HL-60 (cell line): ENCODE measurements at regions not wholly inside any gene's neighbourhood (a gene's known extent, or its start where the extent isn't known, plus 50 kb on each side); places are given as distances from the start of the nearest gene placed in this dataset.

Experiments
- DNase-seq, 2 experiments: peaks; one replicate each; pipeline ENCODE4 v3.0.0-alpha.2; 2010 to 2020; ENCODE audit warnings: low read depth in 1 of 2, low spot score in 1 of 2
- H3K27ac ChIP-seq: fragments of 250-450 bp; sonication (Bioruptor Pico); replicated peaks from 2 replicates; pipeline ENCODE4 v1.5.1; 2020; ENCODE audit warnings: mild to moderate bottlenecking, moderate library complexity
- H3K27me3 ChIP-seq: fragments of 250-450 bp; sonication (Bioruptor Pico); 2 replicates; pipeline ENCODE4 v1.5.1; 2021; ENCODE audit warnings: mild to moderate bottlenecking, moderate library complexity; ENCODE audit not compliant: insufficient read depth, poor library complexity, severe bottlenecking
- H3K4me3 ChIP-seq: replicated peaks from 2 replicates; pipeline ENCODE4 v1.5.1; 2011; ENCODE audit warnings: mild to moderate bottlenecking, control low read depth, low read length; ENCODE audit not compliant: insufficient read depth
- GABPA ChIP-seq: IDR thresholded peaks from 2 replicates; pipeline ENCODE4 v1.6.1; 2012; ENCODE audit warnings: low read depth
- POLR2AphosphoS5 ChIP-seq: IDR thresholded peaks from 2 replicates; pipeline ENCODE4 v1.6.1; 2012; ENCODE audit warnings: low read depth
- SPI1 ChIP-seq: IDR thresholded peaks from 2 replicates; pipeline ENCODE4 v1.6.1; 2012; ENCODE audit warnings: low read depth, mild to moderate bottlenecking, borderline replicate concordance
- TF ChIP-seq, protein P1 (sequence below): IDR thresholded peaks from one replicate; pipeline ENCODE4 v1.5.1; 2011; ENCODE audit warnings: low read length, control low read depth, inconsistent platforms; ENCODE audit not compliant: insufficient read depth
- TF ChIP-seq, protein P2 (sequence below): IDR thresholded peaks from 2 replicates; pipeline ENCODE4 v1.6.1; 2012; ENCODE audit warnings: low read depth; ENCODE audit not compliant: insufficient replicate concordance

DNA sequence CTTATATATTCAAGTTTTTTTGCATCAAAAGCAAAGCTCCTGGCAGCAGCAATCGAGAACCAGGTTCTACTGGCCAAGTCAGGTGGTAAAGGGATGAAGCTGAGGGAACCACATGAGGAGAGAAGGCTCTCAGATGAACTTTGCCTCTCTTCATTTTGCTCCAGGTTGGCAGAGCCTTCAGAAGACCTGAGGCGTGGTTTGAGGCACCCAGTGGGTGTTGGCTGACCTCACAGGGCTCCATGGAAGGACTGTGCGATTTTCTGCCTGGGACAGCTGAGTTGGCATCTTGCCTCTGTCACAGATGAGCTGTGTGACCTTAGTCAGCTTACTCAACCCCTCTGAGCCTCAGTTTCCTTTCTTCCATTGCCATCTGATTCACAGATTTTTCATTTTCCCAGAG is 89.0 kb downstream of the INSIG2 start:
- Histone ChIP-seq H3K4me3 (no peak overlapping the region), H3K27me3 (no peaks in the 10 kb centered on the region), H3K27ac (no peak overlapping the region)
- TF ChIP-seq POLR2AphosphoS5 (no peak), GABPA (no peak), SPI1 (no peak)
- TF ChIP-seq, protein P1, sequence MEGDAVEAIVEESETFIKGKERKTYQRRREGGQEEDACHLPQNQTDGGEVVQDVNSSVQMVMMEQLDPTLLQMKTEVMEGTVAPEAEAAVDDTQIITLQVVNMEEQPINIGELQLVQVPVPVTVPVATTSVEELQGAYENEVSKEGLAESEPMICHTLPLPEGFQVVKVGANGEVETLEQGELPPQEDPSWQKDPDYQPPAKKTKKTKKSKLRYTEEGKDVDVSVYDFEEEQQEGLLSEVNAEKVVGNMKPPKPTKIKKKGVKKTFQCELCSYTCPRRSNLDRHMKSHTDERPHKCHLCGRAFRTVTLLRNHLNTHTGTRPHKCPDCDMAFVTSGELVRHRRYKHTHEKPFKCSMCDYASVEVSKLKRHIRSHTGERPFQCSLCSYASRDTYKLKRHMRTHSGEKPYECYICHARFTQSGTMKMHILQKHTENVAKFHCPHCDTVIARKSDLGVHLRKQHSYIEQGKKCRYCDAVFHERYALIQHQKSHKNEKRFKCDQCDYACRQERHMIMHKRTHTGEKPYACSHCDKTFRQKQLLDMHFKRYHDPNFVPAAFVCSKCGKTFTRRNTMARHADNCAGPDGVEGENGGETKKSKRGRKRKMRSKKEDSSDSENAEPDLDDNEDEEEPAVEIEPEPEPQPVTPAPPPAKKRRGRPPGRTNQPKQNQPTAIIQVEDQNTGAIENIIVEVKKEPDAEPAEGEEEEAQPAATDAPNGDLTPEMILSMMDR, result no peak
- TF ChIP-seq, protein P2, sequence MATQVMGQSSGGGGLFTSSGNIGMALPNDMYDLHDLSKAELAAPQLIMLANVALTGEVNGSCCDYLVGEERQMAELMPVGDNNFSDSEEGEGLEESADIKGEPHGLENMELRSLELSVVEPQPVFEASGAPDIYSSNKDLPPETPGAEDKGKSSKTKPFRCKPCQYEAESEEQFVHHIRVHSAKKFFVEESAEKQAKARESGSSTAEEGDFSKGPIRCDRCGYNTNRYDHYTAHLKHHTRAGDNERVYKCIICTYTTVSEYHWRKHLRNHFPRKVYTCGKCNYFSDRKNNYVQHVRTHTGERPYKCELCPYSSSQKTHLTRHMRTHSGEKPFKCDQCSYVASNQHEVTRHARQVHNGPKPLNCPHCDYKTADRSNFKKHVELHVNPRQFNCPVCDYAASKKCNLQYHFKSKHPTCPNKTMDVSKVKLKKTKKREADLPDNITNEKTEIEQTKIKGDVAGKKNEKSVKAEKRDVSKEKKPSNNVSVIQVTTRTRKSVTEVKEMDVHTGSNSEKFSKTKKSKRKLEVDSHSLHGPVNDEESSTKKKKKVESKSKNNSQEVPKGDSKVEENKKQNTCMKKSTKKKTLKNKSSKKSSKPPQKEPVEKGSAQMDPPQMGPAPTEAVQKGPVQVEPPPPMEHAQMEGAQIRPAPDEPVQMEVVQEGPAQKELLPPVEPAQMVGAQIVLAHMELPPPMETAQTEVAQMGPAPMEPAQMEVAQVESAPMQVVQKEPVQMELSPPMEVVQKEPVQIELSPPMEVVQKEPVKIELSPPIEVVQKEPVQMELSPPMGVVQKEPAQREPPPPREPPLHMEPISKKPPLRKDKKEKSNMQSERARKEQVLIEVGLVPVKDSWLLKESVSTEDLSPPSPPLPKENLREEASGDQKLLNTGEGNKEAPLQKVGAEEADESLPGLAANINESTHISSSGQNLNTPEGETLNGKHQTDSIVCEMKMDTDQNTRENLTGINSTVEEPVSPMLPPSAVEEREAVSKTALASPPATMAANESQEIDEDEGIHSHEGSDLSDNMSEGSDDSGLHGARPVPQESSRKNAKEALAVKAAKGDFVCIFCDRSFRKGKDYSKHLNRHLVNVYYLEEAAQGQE, result no peak
- no peak for DNase-seq

GRCh38 chr2:118176601-118177000 is 88.3 kb downstream of the INSIG2 start:
- Histone ChIP-seq H3K27me3 (no peaks in the 10 kb centered on the region), H3K27ac (no peak overlapping the region), H3K4me3 (no peak overlapping the region)
- TF ChIP-seq POLR2AphosphoS5 (no peak), SPI1 (no peak), GABPA (no peak)
- TF ChIP-seq, protein P1, result no peak
- TF ChIP-seq, protein P2, result no peak
- DNase-seq, result no peak

DNA sequence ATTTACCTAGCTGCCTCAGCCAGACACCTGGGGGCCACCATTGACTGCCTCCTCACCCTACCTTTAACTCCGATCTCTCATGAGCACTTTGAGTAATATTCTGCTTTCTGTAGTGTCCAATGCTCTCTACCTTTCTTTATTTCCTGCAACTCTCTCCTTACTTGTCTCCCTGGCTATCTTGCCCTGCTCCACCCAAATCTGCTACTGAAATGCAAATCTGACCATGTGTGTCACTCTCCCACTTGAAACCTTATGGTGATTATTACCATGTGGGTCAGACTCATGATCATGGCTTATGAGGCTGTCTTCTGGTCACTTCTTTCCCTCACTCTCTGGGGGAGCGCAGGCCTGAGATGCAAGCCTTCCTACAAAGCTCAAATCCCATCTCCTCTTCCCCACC is 83.3 kb downstream of the INSIG2 start:
- no peak for DNase-seq
- Histone ChIP-seq H3K4me3 (no peak overlapping the region), H3K27ac (no peak overlapping the region), H3K27me3 (no peaks in the 10 kb centered on the region)
- TF ChIP-seq, protein P2, result no peak
- TF ChIP-seq POLR2AphosphoS5, result no peak
- TF ChIP-seq, protein P1, result no peak
- TF ChIP-seq GABPA, result no peak
- no peak for TF ChIP-seq SPI1
